ENCODE measurements at regions not wholly inside any gene's neighbourhood (a gene's known extent, or its start where the extent isn't known, plus 50 kb on each side); places are given as distances from the start of the nearest gene placed in this dataset.

DNA sequence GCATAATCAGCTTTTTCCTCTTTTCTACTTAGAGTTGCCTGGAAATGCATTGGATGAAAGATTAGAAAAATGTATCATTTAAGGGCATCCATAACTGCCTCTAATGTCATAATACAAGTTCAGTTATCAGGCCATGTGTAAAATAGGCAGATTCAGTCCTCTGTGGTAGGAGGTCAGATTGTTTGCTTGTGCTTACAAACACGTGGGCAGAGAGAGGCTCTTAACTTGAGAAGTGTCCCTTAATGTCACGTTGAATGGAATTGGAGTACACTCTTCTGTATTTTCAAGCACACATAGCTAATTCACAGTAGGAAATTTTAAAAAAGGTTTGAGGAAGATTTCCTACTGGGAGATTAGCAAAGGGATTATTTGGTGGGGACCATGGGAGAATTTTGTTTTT lies 359.8 kb upstream of the MTPN start:
- H2AK9ac ChIP-seq (replicated peaks; ENCODE audit: low read depth, low read length, poor library complexity): no peak overlapping the region
- no peaks in the 10 kb centered on the region for H3K9me3 ChIP-seq (ENCODE audit: control insufficient read depth, insufficient read depth, low read length)
- H3K27me3 ChIP-seq (ENCODE audit: control insufficient read depth, insufficient read depth, low read length): no peaks in the 10 kb centered on the region
- no peaks in the 10 kb centered on the region for H3K36me3 ChIP-seq (ENCODE audit: control insufficient read depth, insufficient read depth, low read length)
- no peak overlapping the region for H4K8ac ChIP-seq (ENCODE audit: low read depth in 2 of 2, low read length in 2 of 2)
- H3K14ac ChIP-seq (replicated peaks; ENCODE audit: low read depth, low read length): no peak overlapping the region
- no peak overlapping the region for H2AFZ ChIP-seq (replicated peaks; ENCODE audit: low read length, poor library complexity)
- POLR2A ChIA-PET (ENCODE audit: unreplicated experiment): no interaction called here
- no peak overlapping the region for H3K18ac ChIP-seq (ENCODE audit: low read depth, low read length)
- H2BK120ac ChIP-seq (ENCODE audit: low read depth, low read length): no peak overlapping the region
- H2BK5ac ChIP-seq (ENCODE audit: low read depth, low read length, poor library complexity, severe bottlenecking): no peak overlapping the region
- no peak overlapping the region for H2BK20ac ChIP-seq (ENCODE audit: low read depth, low read length)
- CTCF ChIA-PET: interaction anchor here (1.2 kb wide), 1 partner anchor 206 kb away, joined by 3 read pairs; no protein-coding TSS in a partner anchor
- no peak for ATAC-seq (ENCODE audit: low read depth)
- H3K9me1 ChIP-seq (ENCODE audit: insufficient read depth, low read length): no peaks in the 10 kb centered on the region
- H3K4ac ChIP-seq (ENCODE audit: low read depth, low read length): no peak overlapping the region
- in situ Hi-C loops (cut with MboI; ENCODE audit: low sequenced_read_pairs) (no loop called here), intact Hi-C loops (cut with micrococcal nuclease) (no loop called here), dilution Hi-C loops (cut with HindIII; ENCODE audit: low sequenced_read_pairs, unreplicated experiment) (no loop called here)
- BruUV-seq (replicated peaks): no TSS peak
- H3K4me3 ChIP-seq (ENCODE audit: insufficient read depth, low read depth, low read length): no peak overlapping the region
- no peak overlapping the region for H3K27ac ChIP-seq (ENCODE audit: insufficient read depth, low read length)
- no peaks in the 10 kb centered on the region for H3K4me1 ChIP-seq (ENCODE audit: control insufficient read depth, insufficient read depth, low read length)
- no peak overlapping the region for H4K91ac ChIP-seq (ENCODE audit: insufficient read depth, low read depth, low read length)
- H3K79me1 ChIP-seq (ENCODE audit: low read depth in 1 of 2, low read length in 2 of 2): no peaks in the 10 kb centered on the region
- H2AK5ac ChIP-seq (ENCODE audit: low read depth, low read length): no peak overlapping the region
- WGBS, 2 experiments (ENCODE audit: extremely low coverage in 2 of 2, insufficient read length in 1 of 2): no CpG with 5 or more reads among the region's 2 CpGs
- H3K4me2 ChIP-seq (ENCODE audit: low read depth, low read length): no peak overlapping the region
- no peak overlapping the region for H3K56ac ChIP-seq (ENCODE audit: extremely low read depth, insufficient read depth, low read length)
- no peak overlapping the region for H4K5ac ChIP-seq (ENCODE audit: low read depth, low read length)
- no peak overlapping the region for H2BK15ac ChIP-seq (ENCODE audit: low read depth, low read length)
- H4K20me1 ChIP-seq (ENCODE audit: insufficient read depth, low read length): no peaks in the 10 kb centered on the region
- no peak overlapping the region for H3K23ac ChIP-seq (ENCODE audit: low read depth, low read length)
- no peak overlapping the region for H3K9ac ChIP-seq (ENCODE audit: low read depth, low read length)
- no peak for DNase-seq
- no peak for TF ChIP-seq FOS (IDR thresholded peaks at IDR 0.05; ENCODE audit: low read depth, low read length)
- no peak for TF ChIP-seq MXI1 (IDR thresholded peaks at IDR 0.05; ENCODE audit: borderline replicate concordance, low read depth, low read length)
- TF ChIP-seq RAD21 (IDR thresholded peaks at IDR 0.05; ENCODE audit: low read length): no peak
- TF ChIP-seq MAFK (IDR thresholded peaks at IDR 0.05; ENCODE audit: low read depth, low read length): no peak
- TF ChIP-seq, protein P1, sequence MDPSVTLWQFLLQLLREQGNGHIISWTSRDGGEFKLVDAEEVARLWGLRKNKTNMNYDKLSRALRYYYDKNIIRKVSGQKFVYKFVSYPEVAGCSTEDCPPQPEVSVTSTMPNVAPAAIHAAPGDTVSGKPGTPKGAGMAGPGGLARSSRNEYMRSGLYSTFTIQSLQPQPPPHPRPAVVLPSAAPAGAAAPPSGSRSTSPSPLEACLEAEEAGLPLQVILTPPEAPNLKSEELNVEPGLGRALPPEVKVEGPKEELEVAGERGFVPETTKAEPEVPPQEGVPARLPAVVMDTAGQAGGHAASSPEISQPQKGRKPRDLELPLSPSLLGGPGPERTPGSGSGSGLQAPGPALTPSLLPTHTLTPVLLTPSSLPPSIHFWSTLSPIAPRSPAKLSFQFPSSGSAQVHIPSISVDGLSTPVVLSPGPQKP (IDR thresholded peaks at IDR 0.05; ENCODE audit: borderline replicate concordance, low read depth, low read length): no peak
- no peak for TF ChIP-seq BHLHE40 (IDR thresholded peaks at IDR 0.05; ENCODE audit: low read depth, low read length)
- TF ChIP-seq SMC3 (IDR thresholded peaks at IDR 0.05; ENCODE audit: low read depth, low read length): no peak
- no peak for TF ChIP-seq RCOR1 (IDR thresholded peaks at IDR 0.05; ENCODE audit: insufficient replicate concordance, low read length)
- TF ChIP-seq MAZ (IDR thresholded peaks at IDR 0.05; ENCODE audit: borderline replicate concordance, low read depth, low read length): no peak
- TF ChIP-seq, protein P2, sequence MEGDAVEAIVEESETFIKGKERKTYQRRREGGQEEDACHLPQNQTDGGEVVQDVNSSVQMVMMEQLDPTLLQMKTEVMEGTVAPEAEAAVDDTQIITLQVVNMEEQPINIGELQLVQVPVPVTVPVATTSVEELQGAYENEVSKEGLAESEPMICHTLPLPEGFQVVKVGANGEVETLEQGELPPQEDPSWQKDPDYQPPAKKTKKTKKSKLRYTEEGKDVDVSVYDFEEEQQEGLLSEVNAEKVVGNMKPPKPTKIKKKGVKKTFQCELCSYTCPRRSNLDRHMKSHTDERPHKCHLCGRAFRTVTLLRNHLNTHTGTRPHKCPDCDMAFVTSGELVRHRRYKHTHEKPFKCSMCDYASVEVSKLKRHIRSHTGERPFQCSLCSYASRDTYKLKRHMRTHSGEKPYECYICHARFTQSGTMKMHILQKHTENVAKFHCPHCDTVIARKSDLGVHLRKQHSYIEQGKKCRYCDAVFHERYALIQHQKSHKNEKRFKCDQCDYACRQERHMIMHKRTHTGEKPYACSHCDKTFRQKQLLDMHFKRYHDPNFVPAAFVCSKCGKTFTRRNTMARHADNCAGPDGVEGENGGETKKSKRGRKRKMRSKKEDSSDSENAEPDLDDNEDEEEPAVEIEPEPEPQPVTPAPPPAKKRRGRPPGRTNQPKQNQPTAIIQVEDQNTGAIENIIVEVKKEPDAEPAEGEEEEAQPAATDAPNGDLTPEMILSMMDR (conservative IDR thresholded peaks at IDR 0.05; ENCODE audit: low read depth, low read length): no peak
- no peak for TF ChIP-seq POLR2A (IDR thresholded peaks at IDR 0.05; ENCODE audit: low read depth, low read length)
- TF ChIP-seq CEBPB (IDR thresholded peaks at IDR 0.05; ENCODE audit: low read depth, low read length): no peak
- no peak for TF ChIP-seq NFE2L2 (IDR thresholded peaks at IDR 0.05; ENCODE audit: low read depth, low read length)
